Sigmoid colon (tissue), 4 donors: ENCODE measurements at regions not wholly inside any gene's neighbourhood (a gene's known extent, or its start where the extent isn't known, plus 50 kb on each side); places are given as distances from the start of the nearest gene placed in this dataset.

Source experiments
- CTCF ChIP-seq, 4 experiments: fragments of 450-650 bp in 3 of 4; fragments of 200-600 bp in 1 of 4; IDR thresholded peaks; one replicate each; pipeline ENCODE4 v1.5.1; 2016 to 2019; ENCODE audit warnings: antibody characterized with exemption in 4 of 4, mild to moderate bottlenecking in 3 of 4, moderate library complexity in 2 of 4
- POLR2A ChIP-seq, 2 donors: fragments of 450-650 bp; IDR thresholded peaks; one replicate each; pipeline ENCODE4 v1.6.1; 2016; ENCODE audit warnings: antibody characterized with exemption in 2 of 2, mild to moderate bottlenecking in 2 of 2, moderate library complexity in 2 of 2
- POLR2AphosphoS5 ChIP-seq, 4 donors: sonication (generic); formaldehyde crosslinking; IDR thresholded peaks; one replicate each; pipeline ENCODE4 v1.6.1; 2017; ENCODE audit warnings: antibody characterized with exemption in 4 of 4

GRCh38 chr3:25038271-25038670 lies 389.8 kb upstream of the RARB start:
- TF ChIP-seq POLR2A (IDR thresholded peaks at IDR 0.05) = no peak
- TF ChIP-seq POLR2AphosphoS5 (IDR thresholded peaks at IDR 0.05) = no peak
- TF ChIP-seq CTCF (IDR thresholded peaks at IDR 0.05) = no peak
